Spleen (tissue), 11 donors: ENCODE measurements at regions not wholly inside any gene's neighbourhood (a gene's known extent, or its start where the extent isn't known, plus 50 kb on each side); places are given as distances from the start of the nearest gene placed in this dataset.

Experiments
- DNase-seq: peaks from one replicate; pipeline ENCODE4 v3.0.0-alpha.2; 2020
- H3K27ac ChIP-seq, 8 donors: fragments of 200-600 bp; sonication (generic) in 7 of 8; 1 replicate in 4 of 8; 2 replicates in 4 of 8; pipeline versions ENCODE4 v1.5.0 to v1.8.0; 2016 to 2021; ENCODE audit warnings: inconsistent platforms in 4 of 8, mild to moderate bottlenecking in 4 of 8, moderate library complexity in 1 of 8
- H3K27me3 ChIP-seq, 7 donors: fragments of 200-600 bp; sonication (generic) in 6 of 7; replicated peaks in 1 of 7; 1 replicate in 4 of 7; 2 replicates in 3 of 7; pipeline versions ENCODE4 v1.5.0 to v1.8.0; 2016 to 2021; ENCODE audit warnings: inconsistent platforms in 3 of 7, mild to moderate bottlenecking in 1 of 7
- H3K36me3 ChIP-seq, 6 donors: fragments of 200-600 bp; sonication (generic) in 5 of 6; 1 replicate in 4 of 6; 2 replicates in 2 of 6; pipeline versions ENCODE4 v1.5.0 to v1.8.0; 2016 to 2021; ENCODE audit warnings: inconsistent platforms in 2 of 6
- H3K4me1 ChIP-seq, 6 donors: fragments of 200-600 bp; sonication (generic) in 5 of 6; 1 replicate in 3 of 6; 2 replicates in 3 of 6; pipeline versions ENCODE4 v1.5.0 to v1.8.0; 2016 to 2021; ENCODE audit warnings: inconsistent platforms in 3 of 6
- H3K4me3 ChIP-seq, 8 donors: fragments of 200-600 bp; sonication (generic) in 7 of 8; 1 replicate in 4 of 8; 2 replicates in 4 of 8; pipeline versions ENCODE4 v1.5.0 to v1.8.0; 2016 to 2021; ENCODE audit warnings: inconsistent platforms in 4 of 8, mild to moderate bottlenecking in 4 of 8, moderate library complexity in 2 of 8
- H3K9me3 ChIP-seq, 8 donors: fragments of 200-600 bp; sonication (generic) in 7 of 8; 1 replicate in 4 of 8; 2 replicates in 4 of 8; pipeline versions ENCODE4 v1.5.0 to v1.8.0; 2016 to 2021; ENCODE audit warnings: inconsistent platforms in 4 of 8
- POLR2A ChIP-seq, 3 donors: fragments of 450-650 bp; IDR thresholded peaks; one replicate each; pipeline ENCODE4 v1.5.1; 2017; ENCODE audit warnings: antibody characterized with exemption in 3 of 3, mild to moderate bottlenecking in 1 of 3
- POLR2AphosphoS5 ChIP-seq, 3 donors: sonication (generic); formaldehyde crosslinking; IDR thresholded peaks; one replicate each; pipeline ENCODE4 v1.5.1; 2017; ENCODE audit warnings: antibody characterized with exemption in 3 of 3
- WGBS, 5 donors: extraction: QIAGEN DNeasy Blood & Tissue Kit in 3 of 5; methylation state at CpG; one replicate each; pipeline versions ENCODE4 v1.1.5 to v1.1.7; 2013 to 2018; 5-methylcytosine and 5-hydroxymethylcytosine counted together
- intact Hi-C: fragments of 100-400 bp; cut with DNase I; formaldehyde crosslinking; loops from one replicate; pipeline ENCODE4 v1.15.0; 2023; ENCODE audit warnings: low total_unique reads
- TF ChIP-seq, protein P1 (sequence below), 11 experiments: fragments of 200-600 bp in 7 of 11; fragments of 450-650 bp in 4 of 11; sonication (generic) in 4 of 11; IDR thresholded peaks in 8 of 11; conservative IDR thresholded peaks in 3 of 11; 1 replicate in 7 of 11; 2 replicates in 4 of 11; pipeline versions ENCODE4 v1.4.0 to v1.8.0; 2016 to 2021; ENCODE audit warnings: antibody characterized with exemption in 11 of 11, inconsistent platforms in 4 of 11, mild to moderate bottlenecking in 1 of 11
- donor health status: healthy with polysubstance abuse.
- donor health status: DM: no; HTN: no; CAD: no; lungs with moderate emphysema.
- donor health status: DM: no; HTN: no; CAD: no.
- donor health status: Bipolar disorder and iron deficiency.
- donor health status: healthy.
- donor health status: DM: no; HTN: no; CAD: no.
- donor health status: DM: yes; HTN: yes; CAD: no.

DNA sequence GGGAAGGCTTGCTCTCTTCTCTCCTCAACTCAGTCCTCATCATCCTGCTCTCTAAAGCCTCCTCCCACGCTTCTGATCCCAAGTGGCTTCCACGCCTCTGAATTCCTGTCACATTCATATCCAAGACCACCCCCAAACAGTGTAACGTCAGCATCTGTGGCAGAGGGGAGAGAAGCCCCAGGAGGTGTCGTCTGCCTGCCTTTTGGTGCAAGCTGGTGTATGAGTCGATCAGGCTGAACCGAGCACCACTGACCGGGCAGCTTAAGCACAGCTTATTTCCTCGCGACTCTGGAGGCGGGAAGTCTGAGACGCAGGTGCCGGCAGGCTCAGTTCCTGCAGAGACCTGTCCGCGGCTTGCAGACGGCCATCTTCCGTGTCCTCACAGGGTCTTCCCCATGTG is 123.8 kb upstream of the RAB4A start:
- no peak overlapping the region for H3K27ac ChIP-seq
- DNase-seq: no peak
- intact Hi-C loops: no loop called here
- no peaks in the 10 kb centered on the region for H3K36me3 ChIP-seq
- no peaks in the 10 kb centered on the region for H3K9me3 ChIP-seq
- H3K4me1 ChIP-seq: no peaks in the 10 kb centered on the region
- WGBS, 5 donors: 48 to 72% (median 50%) methylated on average over 16 of the region's 16 CpGs
- H3K4me3 ChIP-seq: no peak overlapping the region
- TF ChIP-seq, protein P1, sequence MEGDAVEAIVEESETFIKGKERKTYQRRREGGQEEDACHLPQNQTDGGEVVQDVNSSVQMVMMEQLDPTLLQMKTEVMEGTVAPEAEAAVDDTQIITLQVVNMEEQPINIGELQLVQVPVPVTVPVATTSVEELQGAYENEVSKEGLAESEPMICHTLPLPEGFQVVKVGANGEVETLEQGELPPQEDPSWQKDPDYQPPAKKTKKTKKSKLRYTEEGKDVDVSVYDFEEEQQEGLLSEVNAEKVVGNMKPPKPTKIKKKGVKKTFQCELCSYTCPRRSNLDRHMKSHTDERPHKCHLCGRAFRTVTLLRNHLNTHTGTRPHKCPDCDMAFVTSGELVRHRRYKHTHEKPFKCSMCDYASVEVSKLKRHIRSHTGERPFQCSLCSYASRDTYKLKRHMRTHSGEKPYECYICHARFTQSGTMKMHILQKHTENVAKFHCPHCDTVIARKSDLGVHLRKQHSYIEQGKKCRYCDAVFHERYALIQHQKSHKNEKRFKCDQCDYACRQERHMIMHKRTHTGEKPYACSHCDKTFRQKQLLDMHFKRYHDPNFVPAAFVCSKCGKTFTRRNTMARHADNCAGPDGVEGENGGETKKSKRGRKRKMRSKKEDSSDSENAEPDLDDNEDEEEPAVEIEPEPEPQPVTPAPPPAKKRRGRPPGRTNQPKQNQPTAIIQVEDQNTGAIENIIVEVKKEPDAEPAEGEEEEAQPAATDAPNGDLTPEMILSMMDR (IDR thresholded peaks at IDR 0.05 in 8 of 11, conservative IDR thresholded peaks at IDR 0.05 in 3 of 11): no peak
- TF ChIP-seq POLR2A (IDR thresholded peaks at IDR 0.05): no peak
- peaks cover 0 to 40% (median 4%) of the 10 kb centered on the region in 7 donors for H3K27me3 ChIP-seq

DNA sequence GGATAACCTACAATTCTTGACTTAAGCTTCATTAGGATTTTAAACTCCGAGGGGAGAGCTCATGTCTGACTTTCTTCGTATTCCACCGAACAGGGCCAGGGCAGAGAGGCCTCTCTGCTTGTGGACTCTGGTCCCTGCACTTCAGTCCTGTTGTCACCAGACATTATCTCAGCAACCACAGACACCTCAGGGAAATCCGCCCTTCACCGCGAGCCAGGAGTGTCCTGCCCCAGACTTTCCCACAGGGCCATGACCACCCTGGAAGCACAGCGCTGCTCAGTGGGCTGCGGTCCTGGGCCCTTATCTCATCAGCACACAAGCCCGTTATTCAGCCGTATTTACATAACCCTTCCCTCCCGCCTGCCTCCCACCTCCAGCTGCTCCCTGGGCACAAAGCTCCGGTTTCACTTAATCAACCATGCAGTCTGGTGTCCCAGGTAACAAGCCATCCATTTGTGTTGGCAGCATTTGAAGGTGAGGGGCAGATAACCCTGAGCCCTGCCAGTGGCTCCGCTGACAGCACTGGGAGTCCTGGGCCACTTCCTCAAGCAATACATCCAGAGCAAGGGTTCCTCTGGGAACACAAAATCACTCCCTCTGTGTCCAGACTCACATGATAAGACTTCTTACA is 122.8 kb upstream of the RAB4A start:
- WGBS, 5 donors: 28 to 47% (median 37%) methylated on average over 13 of the region's 13 CpGs
- intact Hi-C loops: no loop called here
- Histone ChIP-seq H3K27me3 (peaks cover 0 to 40% (median 4%) of the 10 kb centered on the region in 7 donors), H3K36me3 (no peaks in the 10 kb centered on the region), H3K4me3 (no peak overlapping the region), H3K9me3 (no peaks in the 10 kb centered on the region), H3K27ac (no peak overlapping the region), H3K4me1 (no peaks in the 10 kb centered on the region)
- no peak for DNase-seq
- TF ChIP-seq, protein P1 (IDR thresholded peaks at IDR 0.05 in 8 of 11, conservative IDR thresholded peaks at IDR 0.05 in 3 of 11): no peak
- no peak for TF ChIP-seq POLR2AphosphoS5 (IDR thresholded peaks at IDR 0.05)
- TF ChIP-seq POLR2A (IDR thresholded peaks at IDR 0.05): no peak

DNA sequence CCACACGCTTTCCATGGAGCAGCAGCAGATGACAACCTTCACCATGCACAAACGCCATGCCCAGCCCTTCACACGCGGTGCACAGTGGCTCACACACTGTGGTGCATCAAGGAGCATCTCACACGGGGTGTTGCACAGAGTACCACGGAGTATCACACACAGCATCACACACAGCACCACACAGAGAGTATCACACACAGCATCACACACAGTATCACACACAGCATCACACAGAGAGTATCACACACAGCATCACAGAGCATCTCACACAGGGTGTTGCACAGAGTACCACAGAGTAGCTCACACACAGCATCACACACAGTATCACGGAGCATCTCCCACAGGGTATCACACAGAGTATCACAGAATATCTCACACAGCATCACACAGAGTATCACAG is 122.2 kb upstream of the RAB4A start:
- WGBS, 5 donors: 58 to 77% (median 73%) methylated on average over 7 of the region's 7 CpGs
- Histone ChIP-seq H3K36me3 (no peaks in the 10 kb centered on the region), H3K4me3 (no peak overlapping the region), H3K27me3 (peaks cover 0 to 40% (median 4%) of the 10 kb centered on the region in 7 donors), H3K27ac (no peak overlapping the region), H3K9me3 (no peaks in the 10 kb centered on the region), H3K4me1 (no peaks in the 10 kb centered on the region)
- no peak for TF ChIP-seq POLR2AphosphoS5 (IDR thresholded peaks at IDR 0.05)
- TF ChIP-seq, protein P1 (IDR thresholded peaks at IDR 0.05 in 8 of 11, conservative IDR thresholded peaks at IDR 0.05 in 3 of 11): no peak
- TF ChIP-seq POLR2A (IDR thresholded peaks at IDR 0.05): no peak
- no peak for DNase-seq
- intact Hi-C loops: no loop called here

DNA sequence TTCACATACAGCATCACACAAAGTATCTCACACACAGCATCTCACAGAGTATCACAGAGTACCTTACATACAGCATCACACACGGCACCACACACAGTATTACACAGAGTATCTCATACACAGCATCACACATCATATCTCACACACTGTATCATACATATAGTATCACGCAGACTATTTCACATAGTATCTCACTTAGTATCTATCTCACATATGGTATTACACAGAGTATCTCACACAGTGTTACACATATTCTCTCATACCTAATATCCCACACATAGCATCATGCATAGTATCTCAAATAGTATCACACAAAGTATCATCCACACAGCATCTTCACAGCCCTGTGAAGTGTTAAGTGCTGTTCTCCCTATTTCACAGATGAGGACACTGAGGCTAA is 121.5 kb upstream of the RAB4A start:
- WGBS, 5 donors: 93 to 97% (median 95%) methylated on average over 2 of the region's 2 CpGs
- Histone ChIP-seq H3K4me3 (no peak overlapping the region), H3K9me3 (no peaks in the 10 kb centered on the region), H3K27ac (no peak overlapping the region), H3K4me1 (no peaks in the 10 kb centered on the region), H3K27me3 (peaks cover 0 to 40% (median 4%) of the 10 kb centered on the region in 7 donors), H3K36me3 (no peaks in the 10 kb centered on the region)
- intact Hi-C loops: no loop called here
- no peak for DNase-seq
- TF ChIP-seq, protein P1 (IDR thresholded peaks at IDR 0.05 in 8 of 11, conservative IDR thresholded peaks at IDR 0.05 in 3 of 11): no peak
- no peak for TF ChIP-seq POLR2A (IDR thresholded peaks at IDR 0.05)
- TF ChIP-seq POLR2AphosphoS5 (IDR thresholded peaks at IDR 0.05): no peak
